Nephron (organoid): ENCODE measurements at regions not wholly inside any gene's neighbourhood (a gene's known extent, or its start where the extent isn't known, plus 50 kb on each side); places are given as distances from the start of the nearest gene placed in this dataset.

Experiments
- H3K27ac Mint-ChIP-seq, 3 experiments: 2 replicates each; pipeline ENCODE4 v1.8.0; 2020; ENCODE audit warnings: mixed read lengths in 3 of 3, mild to moderate bottlenecking in 2 of 3, moderate library complexity in 1 of 3
- H3K27me3 Mint-ChIP-seq: 2 replicates; pipeline ENCODE4 v1.8.0; 2021; ENCODE audit warnings: low read depth, mild to moderate bottlenecking, moderate library complexity, mixed read lengths
- H3K36me3 Mint-ChIP-seq: 2 replicates; pipeline ENCODE4 v1.8.0; 2020; ENCODE audit warnings: low read depth, mixed read lengths
- H3K4me1 Mint-ChIP-seq: 2 replicates; pipeline ENCODE4 v1.8.0; 2020; ENCODE audit warnings: mixed read lengths
- H3K4me3 Mint-ChIP-seq, 3 experiments: 2 replicates each; pipeline ENCODE4 v1.8.0; 2020; ENCODE audit warnings: mild to moderate bottlenecking in 3 of 3, mixed read lengths in 3 of 3, moderate library complexity in 2 of 3
- H3K9me3 Mint-ChIP-seq: 2 replicates; pipeline ENCODE4 v1.8.0; 2020; ENCODE audit warnings: mixed read lengths
- CTCF ChIP-seq, 3 experiments: fragments of 200-600 bp; sonication (generic); IDR thresholded peaks; one replicate each; pipeline ENCODE4 v1.5.0; 2021; ENCODE audit warnings: antibody characterized with exemption in 3 of 3; ENCODE audit not compliant: unreplicated experiment in 3 of 3

GRCh38 chr9:108467653-108468324, 388.0 kb downstream of the ACTL7B start:
- H3K27ac Mint-ChIP-seq, result no peak overlapping the region
- TF ChIP-seq CTCF (IDR thresholded peaks at IDR 0.05; ENCODE audit: unreplicated experiment in 3 of 3), result no peak

GRCh38 chr9:108467161-108467560, 388.6 kb downstream of the ACTL7B start:
- Mint-ChIP-seq H3K4me3 (no peak overlapping the region), H3K36me3 (no peaks in the 10 kb centered on the region), H3K27ac (no peak overlapping the region), H3K9me3 (no peaks in the 10 kb centered on the region), H3K4me1 (no peaks in the 10 kb centered on the region), H3K27me3 (peaks cover 37% of the 10 kb centered on the region)
- no peak for TF ChIP-seq CTCF (IDR thresholded peaks at IDR 0.05; ENCODE audit: unreplicated experiment in 3 of 3)

More at GRCh38 chr9:108467653-108468324, 388.0 kb downstream of the ACTL7B start:
- Mint-ChIP-seq H3K27me3 (peaks cover 41% of the 10 kb centered on the region), H3K36me3 (no peaks in the 10 kb centered on the region), H3K4me1 (peaks cover 5% of the 10 kb centered on the region), H3K9me3 (no peaks in the 10 kb centered on the region), H3K4me3 (no peak overlapping the region)

- Mint-ChIP-seq H3K4me3 (no peak overlapping the region), H3K36me3 (no peaks in the 10 kb centered on the region), H3K9me3 (no peaks in the 10 kb centered on the region), H3K27me3 (peaks cover 34% of the 10 kb centered on the region), H3K27ac (no peak overlapping the region), H3K4me1 (no peaks in the 10 kb centered on the region)
- no peak for TF ChIP-seq CTCF (IDR thresholded peaks at IDR 0.05; ENCODE audit: unreplicated experiment in 3 of 3)
Observed at GRCh38 chr9:108466304-108466703, 389.5 kb downstream of the ACTL7B start.

- Mint-ChIP-seq H3K36me3 (no peaks in the 10 kb centered on the region), H3K27me3 (peaks cover 38% of the 10 kb centered on the region)
Observed at GRCh38 chr9:108463932-108464606, 391.7 kb downstream of the ACTL7B start.

GRCh38 chr9:108456903-108457302, 398.9 kb downstream of the ACTL7B start:
- H3K9me3 Mint-ChIP-seq, result no peaks in the 10 kb centered on the region
- no peak for TF ChIP-seq CTCF (IDR thresholded peaks at IDR 0.05; ENCODE audit: unreplicated experiment in 3 of 3)
- H3K4me1 Mint-ChIP-seq, result no peaks in the 10 kb centered on the region
- H3K27ac Mint-ChIP-seq, result no peak overlapping the region
- H3K27me3 Mint-ChIP-seq, result peaks cover 11% of the 10 kb centered on the region
- H3K36me3 Mint-ChIP-seq, result no peaks in the 10 kb centered on the region
- H3K4me3 Mint-ChIP-seq, result no peak overlapping the region

More at GRCh38 chr9:108463932-108464606, 391.7 kb downstream of the ACTL7B start:
- Mint-ChIP-seq H3K4me3 (no peak overlapping the region), H3K27ac (no peak overlapping the region), H3K4me1 (no peaks in the 10 kb centered on the region), H3K9me3 (no peaks in the 10 kb centered on the region)
- TF ChIP-seq CTCF (IDR thresholded peaks at IDR 0.05; ENCODE audit: unreplicated experiment in 3 of 3), result no peak
